ENCODE measurements at regions not wholly inside any gene's neighbourhood (a gene's known extent, or its start where the extent isn't known, plus 50 kb on each side); places are given as distances from the start of the nearest gene placed in this dataset.
A peak's percentile ranks its signal among the peaks of the same experiment; 100 is the strongest.
"Not testable (repeated sequence)": the region's sequence is repeated elsewhere in the genome, so short reads cannot be mapped to it uniquely, and the experiment has no call there.

- peak; percentile 13 for DNase-seq
These were observed 53.9 kb upstream of the HEPH start for GRCh38 chrX:66110112-66110511.

- not testable (repeated sequence) for DNase-seq
These were observed 56.2 kb upstream of the HEPH start for GRCh38 chrX:66107860-66108259.

- not testable (repeated sequence) for DNase-seq
These were observed 61.6 kb upstream of the HEPH start for GRCh38 chrX:66102398-66102797.

GRCh38 chrX:66098162-66098561 is 58.3 kb upstream of the VSIG4 start:
- no peak for DNase-seq

- DNase-seq, result not testable (repeated sequence)
These were observed 57.1 kb upstream of the VSIG4 start for GRCh38 chrX:66096987-66097386.

- DNase-seq, result not testable (repeated sequence)
These were observed 50.1 kb upstream of the VSIG4 start for GRCh38 chrX:66090004-66090403.
